ENCODE measurements at regions not wholly inside any gene's neighbourhood (a gene's known extent, or its start where the extent isn't known, plus 50 kb on each side); places are given as distances from the start of the nearest gene placed in this dataset.

- no peak for TF ChIP-seq CTCF (IDR thresholded peaks at IDR 0.05)
- no peak for TF ChIP-seq E2F1 (CRISPR knock-in tag; IDR thresholded peaks at IDR 0.05)
- no peak for TF ChIP-seq E2F4 (CRISPR knock-in tag; IDR thresholded peaks at IDR 0.05; ENCODE audit: borderline replicate concordance, low read depth)
- no peak for TF ChIP-seq IRF2 (CRISPR knock-in tag; IDR thresholded peaks at IDR 0.05; ENCODE audit: borderline replicate concordance, low read depth)
- no peak for TF ChIP-seq PRDM15 (CRISPR knock-in tag; IDR thresholded peaks at IDR 0.05)
- no peak for TF ChIP-seq HMGA2 (CRISPR knock-in tag; IDR thresholded peaks at IDR 0.05)
- TF ChIP-seq FOXJ3 (CRISPR knock-in tag; IDR thresholded peaks at IDR 0.05; ENCODE audit: borderline replicate concordance) = no peak
Observed at GRCh38 chr13:60654415-60654814, 257.4 kb downstream of the TDRD3 start.

All from WTC11 (cell line).